ENCODE measurements at regions not wholly inside any gene's neighbourhood (a gene's known extent, or its start where the extent isn't known, plus 50 kb on each side); places are given as distances from the start of the nearest gene placed in this dataset.

GRCh38 chr3:77898621-77899020, 858.7 kb downstream of the ROBO2 start:
- 89 to 100% methylated on average over 1 of the region's 1 CpG for WGBS, 2 donors
- no peak overlapping the region for H3K4me3 ChIP-seq
- DNase-seq (no peak), ATAC-seq (ENCODE audit: low FRiP score in 2 of 2) (no peak)
- H3K9me3 ChIP-seq: no peaks in the 10 kb centered on the region
- no peak overlapping the region for H3K27ac ChIP-seq
- H3K36me3 ChIP-seq: no peaks in the 10 kb centered on the region
- TF ChIP-seq CTCF (IDR thresholded peaks at IDR 0.05): no peak
- no peaks in the 10 kb centered on the region for H3K4me1 ChIP-seq
- no peaks in the 10 kb centered on the region for H3K27me3 ChIP-seq

- Histone ChIP-seq H3K36me3 (no peaks in the 10 kb centered on the region), H3K4me3 (no peak overlapping the region), H3K27me3 (no peaks in the 10 kb centered on the region), H3K9me3 (no peaks in the 10 kb centered on the region), H3K27ac (no peak overlapping the region), H3K4me1 (no peaks in the 10 kb centered on the region)
- DNase-seq: no peak
- ATAC-seq (ENCODE audit: low FRiP score in 2 of 2): no peak
- no peak for TF ChIP-seq POLR2A (IDR thresholded peaks at IDR 0.05)
- no peak for TF ChIP-seq CTCF (IDR thresholded peaks at IDR 0.05)
- no peak for TF ChIP-seq EP300 (IDR thresholded peaks at IDR 0.05)
- WGBS, 2 donors: 39 to 74% methylated on average over 1 of the region's 1 CpG
These were observed 862.8 kb downstream of the ROBO2 start for GRCh38 chr3:77902675-77903074.

GRCh38 chr3:77906102-77906709, 866.3 kb downstream of the ROBO2 start:
- no peak for DNase-seq
- no peaks in the 10 kb centered on the region for H3K9me3 ChIP-seq
- H3K4me3 ChIP-seq: no peak overlapping the region
- TF ChIP-seq CTCF (IDR thresholded peaks at IDR 0.05): no peak
- TF ChIP-seq POLR2A (IDR thresholded peaks at IDR 0.05): no peak
- no peak for TF ChIP-seq POLR2AphosphoS5 (IDR thresholded peaks at IDR 0.05)
- TF ChIP-seq EP300 (IDR thresholded peaks at IDR 0.05): no peak
- no peak for ATAC-seq (ENCODE audit: low FRiP score in 2 of 2)
- H3K27ac ChIP-seq: no peak overlapping the region
- WGBS, 2 donors: 73 to 82% methylated on average over 3 of the region's 3 CpGs
- no peaks in the 10 kb centered on the region for H3K36me3 ChIP-seq
- no peaks in the 10 kb centered on the region for H3K27me3 ChIP-seq
- H3K4me1 ChIP-seq: no peaks in the 10 kb centered on the region

- H3K27me3 ChIP-seq: no peaks in the 10 kb centered on the region
- no peak overlapping the region for H3K27ac ChIP-seq
- TF ChIP-seq EP300 (IDR thresholded peaks at IDR 0.05): no peak
- no peak for TF ChIP-seq CTCF (IDR thresholded peaks at IDR 0.05)
- no peak for TF ChIP-seq POLR2AphosphoS5 (IDR thresholded peaks at IDR 0.05)
- no peak for TF ChIP-seq POLR2A (IDR thresholded peaks at IDR 0.05)
- no peak overlapping the region for H3K4me3 ChIP-seq
- DNase-seq (no peak), ATAC-seq (ENCODE audit: low FRiP score in 2 of 2) (no peak)
- WGBS, 2 donors: 71% methylated on average over 3 of the region's 3 CpGs
- no peaks in the 10 kb centered on the region for H3K4me1 ChIP-seq
- H3K9me3 ChIP-seq: no peaks in the 10 kb centered on the region
- H3K36me3 ChIP-seq: no peaks in the 10 kb centered on the region
These were observed 873.8 kb downstream of the ROBO2 start for GRCh38 chr3:77913524-77914174.

GRCh38 chr3:77915336-77915735, 875.4 kb downstream of the ROBO2 start:
- H3K27ac ChIP-seq: no peak overlapping the region
- peaks cover 0 to 10% (median 0%) of the 10 kb centered on the region in 4 donors for H3K9me3 ChIP-seq
- no peaks in the 10 kb centered on the region for H3K27me3 ChIP-seq
- H3K36me3 ChIP-seq: no peaks in the 10 kb centered on the region
- no peak for DNase-seq
- H3K4me1 ChIP-seq: no peaks in the 10 kb centered on the region
- 83 to 88% methylated on average over 2 of the region's 2 CpGs for WGBS, 2 donors
- no peak for ATAC-seq (ENCODE audit: low FRiP score in 2 of 2)
- TF ChIP-seq POLR2AphosphoS5 (IDR thresholded peaks at IDR 0.05): no peak
- TF ChIP-seq EP300 (IDR thresholded peaks at IDR 0.05): no peak
- no peak for TF ChIP-seq CTCF (IDR thresholded peaks at IDR 0.05)
- TF ChIP-seq POLR2A (IDR thresholded peaks at IDR 0.05): no peak
- no peak overlapping the region for H3K4me3 ChIP-seq

All from upper lobe of left lung (tissue), 6 donors.